ENCODE measurements at regions not wholly inside any gene's neighbourhood (a gene's known extent, or its start where the extent isn't known, plus 50 kb on each side); places are given as distances from the start of the nearest gene placed in this dataset.

- TF ChIP-seq CTBP1 (IDR thresholded peaks at IDR 0.05; ENCODE audit: borderline replicate concordance) (no peak), SUZ12 (IDR thresholded peaks at IDR 0.05) (no peak), FOXM1 (IDR thresholded peaks at IDR 0.05; ENCODE audit: borderline replicate concordance) (no peak), BHLHE40 (IDR thresholded peaks at IDR 0.05; ENCODE audit: borderline replicate concordance) (no peak), SP1 (IDR thresholded peaks at IDR 0.05) (no peak), HDGF (IDR thresholded peaks at IDR 0.05; ENCODE audit: borderline replicate concordance) (no peak), NFRKB (IDR thresholded peaks at IDR 0.05) (no peak), ZNF384 (IDR thresholded peaks at IDR 0.05) (no peak), TARDBP (IDR thresholded peaks at IDR 0.05) (no peak), FOXA1 (IDR thresholded peaks at IDR 0.05) (no peak), FOXK2 (IDR thresholded peaks at IDR 0.05) (no peak)
- TF ChIP-seq, protein P1, sequence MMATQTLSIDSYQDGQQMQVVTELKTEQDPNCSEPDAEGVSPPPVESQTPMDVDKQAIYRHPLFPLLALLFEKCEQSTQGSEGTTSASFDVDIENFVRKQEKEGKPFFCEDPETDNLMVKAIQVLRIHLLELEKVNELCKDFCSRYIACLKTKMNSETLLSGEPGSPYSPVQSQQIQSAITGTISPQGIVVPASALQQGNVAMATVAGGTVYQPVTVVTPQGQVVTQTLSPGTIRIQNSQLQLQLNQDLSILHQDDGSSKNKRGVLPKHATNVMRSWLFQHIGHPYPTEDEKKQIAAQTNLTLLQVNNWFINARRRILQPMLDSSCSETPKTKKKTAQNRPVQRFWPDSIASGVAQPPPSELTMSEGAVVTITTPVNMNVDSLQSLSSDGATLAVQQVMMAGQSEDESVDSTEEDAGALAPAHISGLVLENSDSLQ (IDR thresholded peaks at IDR 0.05) = no peak
Measured at GRCh38 chr5:26121338-26121737, 917.0 kb downstream of the CDH9 start.

Measured in HEK293T (cell line).